ENCODE measurements at regions not wholly inside any gene's neighbourhood (a gene's known extent, or its start where the extent isn't known, plus 50 kb on each side); places are given as distances from the start of the nearest gene placed in this dataset.
"Not testable (repeated sequence)": the region's sequence is repeated elsewhere in the genome, so short reads cannot be mapped to it uniquely, and the experiment has no call there.

- DNase-seq (ENCODE audit: low read depth), result no peak
These were observed 76.3 kb upstream of the C7orf33 start for GRCh38 chr7:148514236-148514635.

- peak; percentile 24 for DNase-seq (ENCODE audit: low read depth)
These were observed 75.3 kb upstream of the C7orf33 start for GRCh38 chr7:148515237-148515636.

GRCh38 chr7:148515728-148516695 lies 74.6 kb upstream of the C7orf33 start:
- DNase-seq (ENCODE audit: low read depth), result peak; percentile 47

- DNase-seq (ENCODE audit: low read depth), result not testable (repeated sequence)
These were observed 71.2 kb upstream of the C7orf33 start for GRCh38 chr7:148519386-148519785.

- no peak for DNase-seq (ENCODE audit: low read depth)
These were observed 69.3 kb upstream of the C7orf33 start for GRCh38 chr7:148521271-148521670.

GRCh38 chr7:148523550-148523949 lies 67.0 kb upstream of the C7orf33 start:
- no peak for DNase-seq (ENCODE audit: low read depth)

- DNase-seq (ENCODE audit: low read depth), result no peak
These were observed 65.9 kb upstream of the C7orf33 start for GRCh38 chr7:148524479-148525224.

- peak; percentile 89 for DNase-seq (ENCODE audit: low read depth)
These were observed 62.8 kb upstream of the C7orf33 start for GRCh38 chr7:148527717-148528168.

- DNase-seq (ENCODE audit: low read depth), result peak; percentile 16
These were observed 55.3 kb upstream of the C7orf33 start for GRCh38 chr7:148535217-148535616.

GRCh38 chr7:148537435-148537834 lies 53.1 kb upstream of the C7orf33 start:
- DNase-seq (ENCODE audit: low read depth), result no peak

- peak; percentile 25 for DNase-seq (ENCODE audit: low read depth)
These were observed 50.4 kb upstream of the C7orf33 start for GRCh38 chr7:148540041-148540738.
